Right lobe of liver (tissue), 6 donors: ENCODE measurements at regions not wholly inside any gene's neighbourhood (a gene's known extent, or its start where the extent isn't known, plus 50 kb on each side); places are given as distances from the start of the nearest gene placed in this dataset.

ENCODE experiments used
- ATAC-seq, 4 donors: fragments of 200-7000 bp; cut with Tn5 transposase; one replicate each; pipeline ENCODE4 v1.9.1; 2020; ENCODE audit warnings: mild to moderate bottlenecking in 4 of 4, moderate library complexity in 4 of 4
- DNase-seq, 3 donors: peaks; one replicate each; pipeline ENCODE4 v3.0.0-alpha.2; 2020
- H3K27ac ChIP-seq, 3 donors: fragments of 200-600 bp; one replicate each; pipeline ENCODE4 v1.8.0; 2022
- H3K27me3 ChIP-seq, 2 donors: fragments of 200-600 bp; one replicate each; pipeline ENCODE4 v1.8.0; 2022
- H3K36me3 ChIP-seq, 4 donors: fragments of 200-600 bp; sonication (generic) in 1 of 4; one replicate each; pipeline versions ENCODE4 v1.5.1 to v1.8.0; 2017 to 2022; ENCODE audit warnings: control low read depth in 1 of 4
- H3K4me1 ChIP-seq, 4 donors: fragments of 200-600 bp; sonication (generic) in 1 of 4; one replicate each; pipeline versions ENCODE4 v1.5.1 to v1.8.0; 2017 to 2022; ENCODE audit warnings: control low read depth in 1 of 4
- H3K4me3 ChIP-seq, 3 donors: fragments of 200-600 bp; one replicate each; pipeline ENCODE4 v1.8.0; 2022
- H3K9me3 ChIP-seq, 4 donors: fragments of 200-600 bp; sonication (generic) in 1 of 4; one replicate each; pipeline versions ENCODE4 v1.5.1 to v1.8.0; 2017 to 2022; ENCODE audit warnings: control low read depth in 1 of 4
- CTCF ChIP-seq, 4 donors: fragments of 200-600 bp in 3 of 4; fragments of 450-650 bp in 1 of 4; IDR thresholded peaks; one replicate each; pipeline versions ENCODE4 v1.5.1 to v1.8.0; 2016 to 2022; ENCODE audit warnings: antibody characterized with exemption in 4 of 4, mild to moderate bottlenecking in 2 of 4
- POLR2A ChIP-seq: fragments of 450-650 bp; IDR thresholded peaks from one replicate; pipeline ENCODE4 v1.6.1; 2017; ENCODE audit warnings: antibody characterized with exemption, mild to moderate bottlenecking
- WGBS: methylation state at CpG from one replicate; pipeline ENCODE4 v1.1.6; 2018; ENCODE audit warnings: low coverage, low lambda C conversion rate; ENCODE audit not compliant: insufficient coverage; ENCODE audit errors: missing lambda C conversion rate; 5-methylcytosine and 5-hydroxymethylcytosine counted together
- intact Hi-C, 2 donors: fragments of 100-400 bp; cut with DNase I; formaldehyde crosslinking; loops; one replicate each; pipeline versions ENCODE4 v1.11.2 to v1.14.1; 2022
- donor health status: DM: no; HTN: yes; CAD: no.
- donor health status: DM: no; HTN: no; CAD: no.
- donor health status: DM: no; HTN: no; CAD: no.
- donor health status: DM: no; HTN: yes; CAD: no.
- donor health status: DM: no; HTN: yes; CAD: no.

GRCh38 chr2:194252127-194252526, 1404.9 kb upstream of the SLC39A10 start:
- H3K27ac ChIP-seq, result no peak overlapping the region
- ATAC-seq, result no peak

GRCh38 chr2:194232600-194232999, 1424.4 kb upstream of the SLC39A10 start:
- no peaks in the 10 kb centered on the region for H3K4me1 ChIP-seq
- TF ChIP-seq POLR2A, result no peak
- TF ChIP-seq CTCF (IDR thresholded peaks at IDR 0.05), result no peak
- H3K4me3 ChIP-seq, result no peak overlapping the region
- H3K27me3 ChIP-seq, result no peaks in the 10 kb centered on the region
- DNase-seq (no peak), ATAC-seq (no peak)
- intact Hi-C loops, result no loop called here
- no peaks in the 10 kb centered on the region for H3K36me3 ChIP-seq
- H3K27ac ChIP-seq, result no peak overlapping the region
- no peaks in the 10 kb centered on the region for H3K9me3 ChIP-seq
- WGBS, result 32% methylated on average over 3 of the region's 3 CpGs

More at GRCh38 chr2:194252127-194252526, 1404.9 kb upstream of the SLC39A10 start:
- Histone ChIP-seq H3K36me3 (no peaks in the 10 kb centered on the region), H3K4me1 (no peaks in the 10 kb centered on the region), H3K4me3 (no peak overlapping the region), H3K27me3 (no peaks in the 10 kb centered on the region), H3K9me3 (no peaks in the 10 kb centered on the region)
- 55% methylated on average over 2 of the region's 2 CpGs for WGBS
- intact Hi-C loops, result no loop called here
- no peak for DNase-seq
- TF ChIP-seq CTCF (IDR thresholded peaks at IDR 0.05) (no peak), POLR2A (no peak)

- H3K36me3 ChIP-seq, result no peaks in the 10 kb centered on the region
- H3K27me3 ChIP-seq, result no peaks in the 10 kb centered on the region
- H3K9me3 ChIP-seq, result no peaks in the 10 kb centered on the region
- H3K4me3 ChIP-seq, result no peak overlapping the region
- no peaks in the 10 kb centered on the region for H3K4me1 ChIP-seq
- no peak for TF ChIP-seq POLR2A
- TF ChIP-seq CTCF (IDR thresholded peaks at IDR 0.05), result no peak
- intact Hi-C loops, result no loop called here
- no peak overlapping the region for H3K27ac ChIP-seq
- WGBS, result 28% methylated on average over 1 of the region's 1 CpG
- ATAC-seq (no peak), DNase-seq (no peak)
These were observed 1433.8 kb upstream of the SLC39A10 start for GRCh38 chr2:194223218-194223617.

- no peaks in the 10 kb centered on the region for H3K4me1 ChIP-seq
- H3K27me3 ChIP-seq, result no peaks in the 10 kb centered on the region
- H3K4me3 ChIP-seq, result no peak overlapping the region
- intact Hi-C loops, result no loop called here
- ATAC-seq, result no peak
- TF ChIP-seq POLR2A (no peak), CTCF (IDR thresholded peaks at IDR 0.05) (no peak)
- no peaks in the 10 kb centered on the region for H3K36me3 ChIP-seq
- no peaks in the 10 kb centered on the region for H3K9me3 ChIP-seq
- DNase-seq, result no peak
- H3K27ac ChIP-seq, result no peak overlapping the region
These were observed 1442.8 kb upstream of the SLC39A10 start for GRCh38 chr2:194214192-194214591.

GRCh38 chr2:194205568-194206227, 1451.3 kb upstream of the SLC39A10 start:
- ATAC-seq (no peak), DNase-seq (no peak)
- no peaks in the 10 kb centered on the region for H3K9me3 ChIP-seq
- H3K27me3 ChIP-seq, result no peaks in the 10 kb centered on the region
- H3K4me3 ChIP-seq, result no peak overlapping the region
- 49% methylated on average over 5 of the region's 5 CpGs for WGBS
- no peaks in the 10 kb centered on the region for H3K4me1 ChIP-seq
- intact Hi-C loops, result no loop called here
- no peak overlapping the region for H3K27ac ChIP-seq
- TF ChIP-seq CTCF (IDR thresholded peaks at IDR 0.05), result no peak
- no peak for TF ChIP-seq POLR2A
- no peaks in the 10 kb centered on the region for H3K36me3 ChIP-seq
